WTC11 (cell line): ENCODE measurements at regions not wholly inside any gene's neighbourhood (a gene's known extent, or its start where the extent isn't known, plus 50 kb on each side); places are given as distances from the start of the nearest gene placed in this dataset.

ENCODE experiments used
- ATAC-seq: fragments of 200-7000 bp; cut with Tn5 transposase; 2 replicates; pipeline ENCODE4 v1.10.0; 2021; ENCODE audit warnings: mild to moderate bottlenecking, moderate library complexity
- CTCF ChIA-PET: fragments of 300-600 bp; sonication (Branson Sonifier 250); formaldehyde crosslinking; loops from one replicate; lab custom pipeline; 2021; ENCODE audit warnings: antibody characterized with exemption; lab: Charles Lee
- POLR2A ChIA-PET: fragments of 350-600 bp; sonication (Branson Sonifier 250); formaldehyde crosslinking; loops from one replicate; lab custom pipeline; 2021; ENCODE audit warnings: antibody characterized with exemption; lab: Charles Lee
- DNase-seq: peaks from one replicate; pipeline ENCODE4 v3.0.0; 2021; ENCODE audit warnings: low spot score
- H3K27ac Mint-ChIP-seq: 2 replicates; pipeline ENCODE4 v1.8.0; 2021; ENCODE audit warnings: mixed read lengths
- H3K27me3 Mint-ChIP-seq: 2 replicates; pipeline ENCODE4 v1.8.0; 2021; ENCODE audit warnings: low read depth, mild to moderate bottlenecking, moderate library complexity, mixed read lengths
- H3K36me3 Mint-ChIP-seq: 2 replicates; pipeline ENCODE4 v1.8.0; 2021; ENCODE audit warnings: mixed read lengths
- H3K4me1 Mint-ChIP-seq: 2 replicates; pipeline ENCODE4 v1.8.0; 2022; ENCODE audit warnings: mixed read lengths
- H3K4me3 Mint-ChIP-seq: 2 replicates; pipeline ENCODE4 v1.8.0; 2021; ENCODE audit warnings: mild to moderate bottlenecking, moderate library complexity, mixed read lengths
- H3K9me3 Mint-ChIP-seq: 2 replicates; pipeline ENCODE4 v1.8.0; 2021; ENCODE audit warnings: mixed read lengths
- ATF1 ChIP-seq: sonication (generic); formaldehyde crosslinking; IDR thresholded peaks from 2 replicates; pipeline ENCODE4 v1.8.1; 2023; ENCODE audit warnings: mild to moderate bottlenecking, moderate library complexity, missing genetic modification reagents
- CREB1 ChIP-seq: sonication (generic); formaldehyde crosslinking; IDR thresholded peaks from 2 replicates; pipeline ENCODE4 v1.8.0; 2023; ENCODE audit warnings: mild to moderate bottlenecking, missing genetic modification reagents
- CREM ChIP-seq: sonication (generic); formaldehyde crosslinking; IDR thresholded peaks from 2 replicates; pipeline ENCODE4 v1.8.1; 2022; ENCODE audit warnings: mild to moderate bottlenecking, missing genetic modification reagents, moderate library complexity
- ESRRA ChIP-seq: sonication (generic); formaldehyde crosslinking; IDR thresholded peaks from 2 replicates; pipeline ENCODE4 v1.8.1; 2022; ENCODE audit warnings: mild to moderate bottlenecking, missing genetic modification reagents, borderline replicate concordance
- ETV6 ChIP-seq: sonication (generic); formaldehyde crosslinking; IDR thresholded peaks from 2 replicates; pipeline ENCODE4 v1.8.1; 2022; ENCODE audit warnings: mild to moderate bottlenecking, missing genetic modification reagents
- HMGA2 ChIP-seq: fragments of 250-450 bp; sonication (Bioruptor Pico); IDR thresholded peaks from 2 replicates; pipeline ENCODE4 v1.4.0; 2021; ENCODE audit warnings: mild to moderate bottlenecking, moderate library complexity
- IRF2 ChIP-seq: sonication (generic); formaldehyde crosslinking; IDR thresholded peaks from 2 replicates; pipeline ENCODE4 v1.8.0; 2022; ENCODE audit warnings: low read depth, missing genetic modification reagents, borderline replicate concordance
- OVOL2 ChIP-seq: fragments of 250-450 bp; sonication (Bioruptor Pico); IDR thresholded peaks from 2 replicates; pipeline ENCODE4 v1.9.0; 2021; ENCODE audit warnings: mild to moderate bottlenecking, borderline replicate concordance
- SMAD3 ChIP-seq: sonication (generic); formaldehyde crosslinking; IDR thresholded peaks from 2 replicates; pipeline ENCODE4 v1.8.0; 2022; ENCODE audit warnings: missing genetic modification reagents, mild to moderate bottlenecking, borderline replicate concordance
- SP1 ChIP-seq: sonication (generic); formaldehyde crosslinking; conservative IDR thresholded peaks from 2 replicates; pipeline ENCODE4 v1.8.1; 2022; ENCODE audit warnings: missing genetic modification reagents
- ZNF219 ChIP-seq: sonication (generic); formaldehyde crosslinking; IDR thresholded peaks from 2 replicates; pipeline ENCODE4 v1.8.0; 2023; ENCODE audit warnings: missing genetic modification reagents, mild to moderate bottlenecking, borderline replicate concordance
- ZNF232 ChIP-seq: sonication (generic); formaldehyde crosslinking; IDR thresholded peaks from 2 replicates; pipeline ENCODE4 v1.8.0; 2022; ENCODE audit warnings: mild to moderate bottlenecking, missing genetic modification reagents
- ZNF671 ChIP-seq: fragments of 250-450 bp; sonication (Bioruptor Pico); IDR thresholded peaks from 2 replicates; pipeline ENCODE4 v1.8.0; 2021; ENCODE audit warnings: mild to moderate bottlenecking
- TF ChIP-seq, protein P1 (sequence below): sonication (generic); formaldehyde crosslinking; IDR thresholded peaks from 2 replicates; pipeline ENCODE4 v1.8.1; 2023; ENCODE audit warnings: mild to moderate bottlenecking, missing genetic modification reagents, moderate library complexity
- TF ChIP-seq, protein P2 (sequence below): fragments of 250-450 bp; sonication (Bioruptor Pico); IDR thresholded peaks from 2 replicates; pipeline ENCODE4 v1.8.0; 2021; ENCODE audit warnings: mild to moderate bottlenecking
- TF ChIP-seq, protein P3 (sequence below): sonication (generic); formaldehyde crosslinking; IDR thresholded peaks from 2 replicates; pipeline ENCODE4 v1.8.1; 2022; ENCODE audit warnings: mild to moderate bottlenecking, missing genetic modification reagents, moderate library complexity, borderline replicate concordance
- TF ChIP-seq, protein P4 (sequence below): fragments of 250-450 bp; sonication (Bioruptor Pico); IDR thresholded peaks from 2 replicates; pipeline ENCODE4 v1.9.0; 2021; ENCODE audit warnings: moderate library complexity, mild to moderate bottlenecking, inconsistent platforms, borderline replicate concordance
- TF ChIP-seq, protein P5 (sequence below): sonication (generic); formaldehyde crosslinking; IDR thresholded peaks from 2 replicates; pipeline ENCODE4 v1.8.0; 2022; ENCODE audit warnings: mild to moderate bottlenecking, missing genetic modification reagents
- TF ChIP-seq, protein P6 (sequence below): sonication (generic); formaldehyde crosslinking; IDR thresholded peaks from 2 replicates; pipeline ENCODE4 v1.8.0; 2023; ENCODE audit warnings: mild to moderate bottlenecking, missing genetic modification reagents
- TF ChIP-seq, protein P7 (sequence below): fragments of 250-450 bp; sonication (Bioruptor Pico); IDR thresholded peaks from 2 replicates; pipeline ENCODE4 v1.9.0; 2021; ENCODE audit warnings: mild to moderate bottlenecking

DNA sequence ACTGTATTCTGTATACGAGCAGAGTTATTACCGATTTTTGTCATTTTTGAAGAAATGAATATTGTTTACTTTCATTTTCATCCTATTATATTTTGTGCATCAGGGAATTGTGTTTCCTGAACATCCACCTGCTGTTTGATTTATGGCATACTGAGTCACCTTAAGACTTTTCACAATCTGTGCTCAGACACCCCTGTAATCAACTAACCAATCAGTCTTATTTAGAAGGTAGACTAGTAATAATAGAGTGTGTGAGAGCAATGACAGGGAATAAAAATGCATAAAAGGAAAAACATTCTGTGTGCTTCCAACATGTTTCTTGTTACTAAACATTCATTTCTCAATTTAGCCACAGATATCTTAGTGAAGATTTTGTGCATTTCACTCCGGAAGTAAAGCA lies 1413.6 kb upstream of the ACO1 start:
- no peak for ATAC-seq
- no peak for DNase-seq
- Mint-ChIP-seq H3K9me3 (no peaks in the 10 kb centered on the region), H3K4me3 (no peak overlapping the region), H3K27ac (no peak overlapping the region), H3K4me1 (peaks cover 5% of the 10 kb centered on the region), H3K27me3 (no peaks in the 10 kb centered on the region), H3K36me3 (no peaks in the 10 kb centered on the region)
- CTCF ChIA-PET, result no interaction called here
- POLR2A ChIA-PET, result no interaction called here
- TF ChIP-seq, protein P1, sequence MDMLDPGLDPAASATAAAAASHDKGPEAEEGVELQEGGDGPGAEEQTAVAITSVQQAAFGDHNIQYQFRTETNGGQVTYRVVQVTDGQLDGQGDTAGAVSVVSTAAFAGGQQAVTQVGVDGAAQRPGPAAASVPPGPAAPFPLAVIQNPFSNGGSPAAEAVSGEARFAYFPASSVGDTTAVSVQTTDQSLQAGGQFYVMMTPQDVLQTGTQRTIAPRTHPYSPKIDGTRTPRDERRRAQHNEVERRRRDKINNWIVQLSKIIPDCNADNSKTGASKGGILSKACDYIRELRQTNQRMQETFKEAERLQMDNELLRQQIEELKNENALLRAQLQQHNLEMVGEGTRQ (CRISPR knock-in tag), result no peak
- TF ChIP-seq, protein P2, sequence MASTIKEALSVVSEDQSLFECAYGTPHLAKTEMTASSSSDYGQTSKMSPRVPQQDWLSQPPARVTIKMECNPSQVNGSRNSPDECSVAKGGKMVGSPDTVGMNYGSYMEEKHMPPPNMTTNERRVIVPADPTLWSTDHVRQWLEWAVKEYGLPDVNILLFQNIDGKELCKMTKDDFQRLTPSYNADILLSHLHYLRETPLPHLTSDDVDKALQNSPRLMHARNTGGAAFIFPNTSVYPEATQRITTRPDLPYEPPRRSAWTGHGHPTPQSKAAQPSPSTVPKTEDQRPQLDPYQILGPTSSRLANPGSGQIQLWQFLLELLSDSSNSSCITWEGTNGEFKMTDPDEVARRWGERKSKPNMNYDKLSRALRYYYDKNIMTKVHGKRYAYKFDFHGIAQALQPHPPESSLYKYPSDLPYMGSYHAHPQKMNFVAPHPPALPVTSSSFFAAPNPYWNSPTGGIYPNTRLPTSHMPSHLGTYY, result no peak
- TF ChIP-seq OVOL2 (CRISPR knock-in tag) (no peak), IRF2 (CRISPR knock-in tag) (no peak), CREM (CRISPR knock-in tag) (no peak), CREB1 (CRISPR knock-in tag) (no peak), SP1 (CRISPR knock-in tag) (no peak), ZNF219 (CRISPR knock-in tag) (no peak), ZNF671 (CRISPR knock-in tag) (no peak), ETV6 (CRISPR knock-in tag) (no peak), SMAD3 (CRISPR knock-in tag) (no peak), ATF1 (CRISPR knock-in tag) (no peak), ZNF232 (CRISPR knock-in tag) (no peak)
- TF ChIP-seq, protein P3, sequence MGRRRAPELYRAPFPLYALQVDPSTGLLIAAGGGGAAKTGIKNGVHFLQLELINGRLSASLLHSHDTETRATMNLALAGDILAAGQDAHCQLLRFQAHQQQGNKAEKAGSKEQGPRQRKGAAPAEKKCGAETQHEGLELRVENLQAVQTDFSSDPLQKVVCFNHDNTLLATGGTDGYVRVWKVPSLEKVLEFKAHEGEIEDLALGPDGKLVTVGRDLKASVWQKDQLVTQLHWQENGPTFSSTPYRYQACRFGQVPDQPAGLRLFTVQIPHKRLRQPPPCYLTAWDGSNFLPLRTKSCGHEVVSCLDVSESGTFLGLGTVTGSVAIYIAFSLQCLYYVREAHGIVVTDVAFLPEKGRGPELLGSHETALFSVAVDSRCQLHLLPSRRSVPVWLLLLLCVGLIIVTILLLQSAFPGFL, result no peak
- TF ChIP-seq, protein P4, sequence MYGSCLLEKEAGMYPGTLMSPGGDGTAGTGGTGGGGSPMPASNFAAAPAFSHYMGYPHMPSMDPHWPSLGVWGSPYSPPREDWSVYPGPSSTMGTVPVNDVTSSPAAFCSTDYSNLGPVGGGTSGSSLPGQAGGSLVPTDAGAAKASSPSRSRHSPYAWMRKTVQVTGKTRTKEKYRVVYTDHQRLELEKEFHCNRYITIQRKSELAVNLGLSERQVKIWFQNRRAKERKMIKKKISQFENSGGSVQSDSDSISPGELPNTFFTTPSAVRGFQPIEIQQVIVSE, result no peak
- TF ChIP-seq, protein P5, sequence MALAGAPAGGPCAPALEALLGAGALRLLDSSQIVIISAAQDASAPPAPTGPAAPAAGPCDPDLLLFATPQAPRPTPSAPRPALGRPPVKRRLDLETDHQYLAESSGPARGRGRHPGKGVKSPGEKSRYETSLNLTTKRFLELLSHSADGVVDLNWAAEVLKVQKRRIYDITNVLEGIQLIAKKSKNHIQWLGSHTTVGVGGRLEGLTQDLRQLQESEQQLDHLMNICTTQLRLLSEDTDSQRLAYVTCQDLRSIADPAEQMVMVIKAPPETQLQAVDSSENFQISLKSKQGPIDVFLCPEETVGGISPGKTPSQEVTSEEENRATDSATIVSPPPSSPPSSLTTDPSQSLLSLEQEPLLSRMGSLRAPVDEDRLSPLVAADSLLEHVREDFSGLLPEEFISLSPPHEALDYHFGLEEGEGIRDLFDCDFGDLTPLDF, result no peak
- TF ChIP-seq, protein P6, sequence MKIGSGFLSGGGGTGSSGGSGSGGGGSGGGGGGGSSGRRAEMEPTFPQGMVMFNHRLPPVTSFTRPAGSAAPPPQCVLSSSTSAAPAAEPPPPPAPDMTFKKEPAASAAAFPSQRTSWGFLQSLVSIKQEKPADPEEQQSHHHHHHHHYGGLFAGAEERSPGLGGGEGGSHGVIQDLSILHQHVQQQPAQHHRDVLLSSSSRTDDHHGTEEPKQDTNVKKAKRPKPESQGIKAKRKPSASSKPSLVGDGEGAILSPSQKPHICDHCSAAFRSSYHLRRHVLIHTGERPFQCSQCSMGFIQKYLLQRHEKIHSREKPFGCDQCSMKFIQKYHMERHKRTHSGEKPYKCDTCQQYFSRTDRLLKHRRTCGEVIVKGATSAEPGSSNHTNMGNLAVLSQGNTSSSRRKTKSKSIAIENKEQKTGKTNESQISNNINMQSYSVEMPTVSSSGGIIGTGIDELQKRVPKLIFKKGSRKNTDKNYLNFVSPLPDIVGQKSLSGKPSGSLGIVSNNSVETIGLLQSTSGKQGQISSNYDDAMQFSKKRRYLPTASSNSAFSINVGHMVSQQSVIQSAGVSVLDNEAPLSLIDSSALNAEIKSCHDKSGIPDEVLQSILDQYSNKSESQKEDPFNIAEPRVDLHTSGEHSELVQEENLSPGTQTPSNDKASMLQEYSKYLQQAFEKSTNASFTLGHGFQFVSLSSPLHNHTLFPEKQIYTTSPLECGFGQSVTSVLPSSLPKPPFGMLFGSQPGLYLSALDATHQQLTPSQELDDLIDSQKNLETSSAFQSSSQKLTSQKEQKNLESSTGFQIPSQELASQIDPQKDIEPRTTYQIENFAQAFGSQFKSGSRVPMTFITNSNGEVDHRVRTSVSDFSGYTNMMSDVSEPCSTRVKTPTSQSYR (CRISPR knock-in tag), result no peak
- TF ChIP-seq, protein P7, sequence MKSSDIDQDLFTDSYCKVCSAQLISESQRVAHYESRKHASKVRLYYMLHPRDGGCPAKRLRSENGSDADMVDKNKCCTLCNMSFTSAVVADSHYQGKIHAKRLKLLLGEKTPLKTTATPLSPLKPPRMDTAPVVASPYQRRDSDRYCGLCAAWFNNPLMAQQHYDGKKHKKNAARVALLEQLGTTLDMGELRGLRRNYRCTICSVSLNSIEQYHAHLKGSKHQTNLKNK, result no peak

DNA sequence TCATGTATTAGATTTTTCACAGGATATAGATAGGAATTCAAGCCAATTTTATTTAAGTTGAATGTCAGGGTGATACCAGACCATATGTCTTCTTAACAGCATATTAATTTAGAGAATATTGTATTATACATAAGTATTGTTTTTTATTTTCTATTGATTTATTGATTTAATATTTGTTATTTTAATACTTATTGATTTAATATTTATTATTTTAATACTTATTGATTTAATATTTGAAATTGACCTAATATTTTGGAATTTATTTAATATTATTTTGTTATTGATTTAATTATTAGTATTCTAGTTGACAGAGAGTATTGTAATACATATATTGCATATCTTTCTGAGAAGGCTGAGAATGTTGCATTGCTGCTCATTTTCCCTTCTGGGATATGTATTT lies 1411.8 kb upstream of the ACO1 start:
- peaks cover 5% of the 10 kb centered on the region for H3K4me1 Mint-ChIP-seq
- H3K27me3 Mint-ChIP-seq, result no peaks in the 10 kb centered on the region
- H3K9me3 Mint-ChIP-seq, result no peaks in the 10 kb centered on the region
- ChIA-PET POLR2A (no interaction called here), CTCF (no interaction called here)
- no peak for DNase-seq
- no peaks in the 10 kb centered on the region for H3K36me3 Mint-ChIP-seq
- TF ChIP-seq ESRRA (CRISPR knock-in tag) (no peak), HMGA2 (CRISPR knock-in tag) (peak; percentile 98)
- H3K27ac Mint-ChIP-seq, result no peak overlapping the region
- H3K4me3 Mint-ChIP-seq, result no peak overlapping the region
- no peak for ATAC-seq
